K562 (cell line): ENCODE measurements at regions not wholly inside any gene's neighbourhood (a gene's known extent, or its start where the extent isn't known, plus 50 kb on each side); places are given as distances from the start of the nearest gene placed in this dataset.

Experiments used
- ATAC-seq: fragments of 200-7000 bp; cut with Tn5 transposase; 3 replicates; pipeline ENCODE4 v1.9.1; 2020; ENCODE audit warnings: moderate library complexity
- BruUV-seq: library from RNA; stranded (reverse); fragments of 400-500 nt; replicated peaks from 2 replicates; lab custom pipeline; 2021; lab: Mats Ljungman, UMichigan
- CTCF ChIA-PET: fragments of 300-600 bp; formaldehyde crosslinking; extraction: SDS; loops from one replicate; lab custom pipeline; 2021; ENCODE audit warnings: low intra/inter-chr PET ratio; lab: Yijun Ruan, JAX
- POLR2A ChIA-PET: fragments of 300-600, 350-650 bp; sonication (Branson Sonifier 250); formaldehyde crosslinking; extraction: SDS; loops from one replicate; lab custom pipeline; 2021; ENCODE audit warnings: antibody characterized with exemption, inconsistent platforms; lab: Yijun Ruan, JAX
- DNase-seq, 4 experiments: peaks; one replicate each; pipeline versions ENCODE4 v3.0.0 to v3.0.0-alpha.2; 2011 to 2018; ENCODE audit warnings: low spot score in 3 of 4, mixed read lengths in 3 of 4; ENCODE audit errors: extremely low read depth in 1 of 4
- FAIRE-seq: peaks from 2 replicates; lab custom pipeline; 2011; peaks lifted over from hg19 to GRCh38; lab: Jason Lieb, UNC
- H2AFZ ChIP-seq: 2 replicates; pipeline ENCODE4 v1.6.0; 2011; ENCODE audit warnings: low read depth, low read length, control low read depth, inconsistent platforms
- H3K27ac ChIP-seq: fragments of 200-600 bp; 3 replicates; pipeline ENCODE4 v1.8.0; 2011; ENCODE audit warnings: low read depth, mild to moderate bottlenecking, control low read depth, inconsistent platforms, low read length, moderate library complexity, mixed read lengths; ENCODE audit errors: extremely low read depth
- H3K27me3 ChIP-seq, 2 experiments: fragments of 300-600 bp in 1 of 2; 2 replicates in 1 of 2; 3 replicates in 1 of 2; pipeline versions ENCODE4 v1.6.0 to v1.8.0; 2011; ENCODE audit warnings: inconsistent platforms in 2 of 2, low read length in 2 of 2, mild to moderate bottlenecking in 1 of 2, mixed read lengths in 1 of 2, moderate library complexity in 1 of 2; ENCODE audit not compliant: control insufficient read depth in 2 of 2, insufficient read depth in 2 of 2
- H3K36me3 ChIP-seq: fragments of 300-600 bp; 3 replicates; pipeline ENCODE4 v1.8.0; 2011; ENCODE audit warnings: mild to moderate bottlenecking, low read length, inconsistent platforms; ENCODE audit not compliant: control insufficient read depth, insufficient read depth
- H3K4me1 ChIP-seq, 2 experiments: fragments of 200-600 bp in 1 of 2; replicated peaks in 1 of 2; 2 replicates in 1 of 2; 3 replicates in 1 of 2; pipeline versions ENCODE4 v1.5.1 to v1.8.0; 2011; ENCODE audit warnings: inconsistent platforms in 2 of 2, low read length in 2 of 2, mild to moderate bottlenecking in 1 of 2, mixed read lengths in 1 of 2, moderate library complexity in 1 of 2; ENCODE audit not compliant: control insufficient read depth in 2 of 2, insufficient read depth in 2 of 2
- H3K4me2 ChIP-seq: 2 replicates; pipeline ENCODE4 v1.6.1; 2011; ENCODE audit warnings: low read length, control low read depth, inconsistent platforms, mixed read lengths; ENCODE audit not compliant: insufficient read depth
- H3K4me3 ChIP-seq: fragments of 200-600 bp; sonication (generic), shearing (Covaris generic); 2 replicates; pipeline ENCODE4 v1.5.1; 2016; ENCODE audit warnings: control low read depth, inconsistent platforms
- H3K79me2 ChIP-seq: fragments of 200-600 bp; 3 replicates; pipeline ENCODE4 v1.8.0; 2011; ENCODE audit warnings: low read length, inconsistent platforms; ENCODE audit not compliant: control insufficient read depth, insufficient read depth
- H3K9ac ChIP-seq, 2 experiments: 2 replicates each; pipeline versions ENCODE4 v1.6.0 to v1.6.1; 2011; ENCODE audit warnings: low read depth in 2 of 2, low read length in 2 of 2, control low read depth in 1 of 2, inconsistent platforms in 1 of 2, mild to moderate bottlenecking in 1 of 2, mixed read lengths in 1 of 2; ENCODE audit not compliant: insufficient read depth in 1 of 2
- H3K9me1 ChIP-seq: one replicate; pipeline ENCODE4 v1.6.0; 2011; ENCODE audit warnings: inconsistent platforms, mild to moderate bottlenecking, low read length, moderate library complexity; ENCODE audit not compliant: control insufficient read depth, insufficient read depth
- H3K9me3 ChIP-seq: replicated peaks from 2 replicates; pipeline ENCODE4 v1.5.1; 2011; ENCODE audit warnings: low read depth, low read length, inconsistent platforms; ENCODE audit not compliant: control insufficient read depth, insufficient read depth
- H4K20me1 ChIP-seq: replicated peaks from 2 replicates; pipeline ENCODE4 v1.6.1; 2011; ENCODE audit warnings: low read length, inconsistent platforms, mixed read lengths; ENCODE audit not compliant: control insufficient read depth, insufficient read depth
- ARID1B ChIP-seq: fragments of 450-650 bp; IDR thresholded peaks from 2 replicates; pipeline ENCODE4 v1.6.1; 2016; ENCODE audit warnings: antibody characterized with exemption, mild to moderate bottlenecking, inconsistent platforms
- C11orf30 ChIP-seq: fragments of 450-650 bp; IDR thresholded peaks from 2 replicates; pipeline ENCODE4 v1.6.1; 2016; ENCODE audit warnings: low read depth, mild to moderate bottlenecking
- CBX1 ChIP-seq: sonication (generic); IDR thresholded peaks from 2 replicates; pipeline ENCODE4 v1.6.1; 2016; ENCODE audit warnings: antibody characterized with exemption, low read depth, mild to moderate bottlenecking
- CHD2 ChIP-seq: IDR thresholded peaks from 2 replicates; pipeline ENCODE4 v1.6.1; 2011; ENCODE audit warnings: low read depth, low read length
- EGR1 ChIP-seq: fragments of 450-650 bp; conservative IDR thresholded peaks from 2 replicates; pipeline ENCODE4 v1.6.1; 2017; ENCODE audit warnings: mild to moderate bottlenecking
- ILK ChIP-seq: fragments of 450-650 bp; IDR thresholded peaks from 2 replicates; pipeline ENCODE4 v1.6.1; 2016; ENCODE audit warnings: missing genetic modification characterization, low read depth, mild to moderate bottlenecking, missing compliant biosample characterization, moderate library complexity, borderline replicate concordance
- NEUROD1 ChIP-seq: fragments of 150-350 bp; IDR thresholded peaks from 2 replicates; pipeline ENCODE4 v1.6.1; 2014; ENCODE audit warnings: borderline replicate concordance, low read length, low read depth; ENCODE audit not compliant: partially characterized antibody
- PURB ChIP-seq: sonication (generic); formaldehyde crosslinking; IDR thresholded peaks from 2 replicates; pipeline ENCODE4 v1.9.0; 2021; ENCODE audit warnings: low read depth, mild to moderate bottlenecking, missing genetic modification reagents
- SRSF1 ChIP-seq: fragments of 200-400 bp; formaldehyde crosslinking; IDR thresholded peaks from 2 replicates; pipeline ENCODE4 v1.6.1; 2017; ENCODE audit warnings: mild to moderate bottlenecking, low read depth, low read length, moderate library complexity
- TCF7 ChIP-seq: sonication (generic); IDR thresholded peaks from 2 replicates; pipeline ENCODE4 v1.6.1; 2016; ENCODE audit warnings: antibody characterized with exemption, borderline replicate concordance
- TFAM ChIP-seq: fragments of 250-450 bp; sonication (Bioruptor Pico); conservative IDR thresholded peaks from 2 replicates; pipeline ENCODE4 v1.5.0; 2021; ENCODE audit warnings: mild to moderate bottlenecking, moderate library complexity
- ZNF121 ChIP-seq: sonication (generic); formaldehyde crosslinking; conservative IDR thresholded peaks from 2 replicates; pipeline ENCODE4 v1.8.0; 2022; ENCODE audit warnings: missing genetic modification reagents
- ZNF354B ChIP-seq: fragments of 250-450 bp; sonication (Bioruptor Pico); IDR thresholded peaks from 2 replicates; pipeline ENCODE4 v1.4.0; 2020
- ZNF384 ChIP-seq: IDR thresholded peaks from 2 replicates; pipeline ENCODE4 v1.6.1; 2012; ENCODE audit warnings: low read depth, low read length, improper control_type of control experiment
- WGBS: fragments of 100-300 bp; shearing (Covaris generic); methylation state at CpG from one replicate; pipeline ENCODE4 v1.1.6; 2016; ENCODE audit warnings: low coverage, mixed read lengths; ENCODE audit not compliant: insufficient coverage; ENCODE audit errors: missing lambda C conversion rate; 5-methylcytosine and 5-hydroxymethylcytosine counted together
- in situ Hi-C: fragments of 300-500 bp; cut with MboI; formaldehyde crosslinking; loops from 4 replicates; pipeline ENCODE4 v1.15.0; 2018; ENCODE audit warnings: inconsistent platforms, mixed read lengths
- intact Hi-C: fragments of 100-400 bp; cut with micrococcal nuclease; formaldehyde crosslinking; loops from 2 replicates; pipeline ENCODE4 v1.14.2; 2022
- TF ChIP-seq, protein P1 (sequence below): fragments of 450-650 bp; formaldehyde crosslinking; IDR thresholded peaks from 2 replicates; pipeline ENCODE4 v1.4.0; 2020; ENCODE audit warnings: mild to moderate bottlenecking
- TF ChIP-seq, protein P2 (sequence below): fragments of 450-650 bp; IDR thresholded peaks from 2 replicates; pipeline ENCODE4 v1.6.1; 2016

DNA sequence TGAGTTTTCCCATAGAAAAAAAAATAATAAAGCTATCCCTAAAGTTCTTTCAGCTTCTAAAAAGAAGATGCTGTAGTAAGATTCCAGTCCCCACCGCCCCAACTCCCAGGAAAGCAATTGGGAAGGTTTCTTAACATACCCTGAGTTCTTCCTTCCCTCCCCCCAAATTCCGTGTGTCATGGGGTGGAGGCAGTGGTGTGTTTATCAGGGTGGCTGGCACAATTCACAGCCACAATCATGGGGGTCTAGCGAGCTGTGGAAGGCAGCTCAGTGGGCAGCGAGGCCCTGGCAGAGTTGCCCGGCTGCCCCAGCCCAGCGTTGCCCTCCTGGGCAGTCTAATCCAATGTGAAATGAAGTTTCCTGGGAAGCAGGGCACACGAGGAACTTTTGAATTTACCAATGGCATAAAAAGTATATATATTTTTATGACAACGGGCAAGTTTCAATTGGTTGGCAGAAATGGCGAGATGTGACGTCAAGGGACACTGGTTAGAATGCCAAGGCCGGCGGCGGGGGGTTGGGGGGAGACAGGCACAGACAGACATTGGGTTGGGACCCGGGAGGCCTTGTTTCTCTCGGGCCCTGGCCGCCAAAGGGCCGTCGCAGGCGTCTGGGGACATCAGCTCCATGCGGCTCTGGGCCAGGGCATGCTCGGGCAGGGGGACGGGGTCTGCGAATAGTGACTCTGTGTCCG, 80.7 kb upstream of the PPARA start:
- ChIA-PET POLR2A (interaction anchor here (1.1 to 1.2 kb wide), 2 partner anchors 9 to 10 kb away, joined by 3 read pairs; no protein-coding TSS in a partner anchor), CTCF (no interaction called here)
- Histone ChIP-seq H2AFZ (peak overlapping the region; percentile 86), H3K4me3 (peak overlapping the region; percentile 26), H3K27me3 (peaks cover 0 to under 1% of the 10 kb centered on the region in 2 experiments; a peak in 1 of 5 replicates), H3K9me3 (no peaks in the 10 kb centered on the region), H3K9me1 (no peaks in the 10 kb centered on the region), H3K4me2 (peak overlapping the region; percentile 76; the same call in 1 of the 2 replicates), H3K79me2 (no peaks in the 10 kb centered on the region), H4K20me1 (no peaks in the 10 kb centered on the region), H3K27ac (peak overlapping the region; percentile 73), H3K4me1 (peaks cover 0 to 19% of the 10 kb centered on the region in 2 experiments; a peak in 3 of 5 replicates), H3K36me3 (no peaks in the 10 kb centered on the region), H3K9ac (peak overlapping the region; percentile 71 to 77)
- intact Hi-C loops: no loop called here
- FAIRE-seq: no peak
- no TSS peak for BruUV-seq
- no peak for DNase-seq
- no peak for ATAC-seq
- in situ Hi-C loops: no loop called here
- 40% methylated on average over 13 of the region's 24 CpGs for WGBS
- TF ChIP-seq TFAM (CRISPR knock-in tag) (no peak), CHD2 (no peak), C11orf30 (no peak), ILK (no peak), ARID1B (no peak), ZNF121 (CRISPR knock-in tag) (no peak), EGR1 (no peak), PURB (no peak), TCF7 (no peak), CBX1 (no peak), SRSF1 (no peak), NEUROD1 (no peak), ZNF354B (CRISPR knock-in tag) (no peak), ZNF384 (no peak)
- TF ChIP-seq, protein P1, sequence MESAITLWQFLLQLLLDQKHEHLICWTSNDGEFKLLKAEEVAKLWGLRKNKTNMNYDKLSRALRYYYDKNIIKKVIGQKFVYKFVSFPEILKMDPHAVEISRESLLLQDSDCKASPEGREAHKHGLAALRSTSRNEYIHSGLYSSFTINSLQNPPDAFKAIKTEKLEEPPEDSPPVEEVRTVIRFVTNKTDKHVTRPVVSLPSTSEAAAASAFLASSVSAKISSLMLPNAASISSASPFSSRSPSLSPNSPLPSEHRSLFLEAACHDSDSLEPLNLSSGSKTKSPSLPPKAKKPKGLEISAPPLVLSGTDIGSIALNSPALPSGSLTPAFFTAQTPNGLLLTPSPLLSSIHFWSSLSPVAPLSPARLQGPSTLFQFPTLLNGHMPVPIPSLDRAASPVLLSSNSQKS (CRISPR knock-in tag): no peak
- TF ChIP-seq, protein P2, sequence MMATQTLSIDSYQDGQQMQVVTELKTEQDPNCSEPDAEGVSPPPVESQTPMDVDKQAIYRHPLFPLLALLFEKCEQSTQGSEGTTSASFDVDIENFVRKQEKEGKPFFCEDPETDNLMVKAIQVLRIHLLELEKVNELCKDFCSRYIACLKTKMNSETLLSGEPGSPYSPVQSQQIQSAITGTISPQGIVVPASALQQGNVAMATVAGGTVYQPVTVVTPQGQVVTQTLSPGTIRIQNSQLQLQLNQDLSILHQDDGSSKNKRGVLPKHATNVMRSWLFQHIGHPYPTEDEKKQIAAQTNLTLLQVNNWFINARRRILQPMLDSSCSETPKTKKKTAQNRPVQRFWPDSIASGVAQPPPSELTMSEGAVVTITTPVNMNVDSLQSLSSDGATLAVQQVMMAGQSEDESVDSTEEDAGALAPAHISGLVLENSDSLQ: no peak
